OCI-LY3 (cell line): ENCODE measurements at regions not wholly inside any gene's neighbourhood (a gene's known extent, or its start where the extent isn't known, plus 50 kb on each side); places are given as distances from the start of the nearest gene placed in this dataset.

Source experiments
- EZH2phosphoT487 ChIP-seq: fragments of 200-600 bp; shearing (Covaris generic); IDR thresholded peaks from 2 replicates; pipeline ENCODE4 v1.6.1; 2018; ENCODE audit warnings: antibody characterized with exemption, mixed run types, low read depth
- TF ChIP-seq, protein P1 (sequence below): fragments of 200-600, 300-600 bp; sonication (generic); IDR thresholded peaks from 2 replicates; pipeline ENCODE4 v1.5.1; 2014; ENCODE audit warnings: antibody characterized with exemption, low read length, low read depth

DNA sequence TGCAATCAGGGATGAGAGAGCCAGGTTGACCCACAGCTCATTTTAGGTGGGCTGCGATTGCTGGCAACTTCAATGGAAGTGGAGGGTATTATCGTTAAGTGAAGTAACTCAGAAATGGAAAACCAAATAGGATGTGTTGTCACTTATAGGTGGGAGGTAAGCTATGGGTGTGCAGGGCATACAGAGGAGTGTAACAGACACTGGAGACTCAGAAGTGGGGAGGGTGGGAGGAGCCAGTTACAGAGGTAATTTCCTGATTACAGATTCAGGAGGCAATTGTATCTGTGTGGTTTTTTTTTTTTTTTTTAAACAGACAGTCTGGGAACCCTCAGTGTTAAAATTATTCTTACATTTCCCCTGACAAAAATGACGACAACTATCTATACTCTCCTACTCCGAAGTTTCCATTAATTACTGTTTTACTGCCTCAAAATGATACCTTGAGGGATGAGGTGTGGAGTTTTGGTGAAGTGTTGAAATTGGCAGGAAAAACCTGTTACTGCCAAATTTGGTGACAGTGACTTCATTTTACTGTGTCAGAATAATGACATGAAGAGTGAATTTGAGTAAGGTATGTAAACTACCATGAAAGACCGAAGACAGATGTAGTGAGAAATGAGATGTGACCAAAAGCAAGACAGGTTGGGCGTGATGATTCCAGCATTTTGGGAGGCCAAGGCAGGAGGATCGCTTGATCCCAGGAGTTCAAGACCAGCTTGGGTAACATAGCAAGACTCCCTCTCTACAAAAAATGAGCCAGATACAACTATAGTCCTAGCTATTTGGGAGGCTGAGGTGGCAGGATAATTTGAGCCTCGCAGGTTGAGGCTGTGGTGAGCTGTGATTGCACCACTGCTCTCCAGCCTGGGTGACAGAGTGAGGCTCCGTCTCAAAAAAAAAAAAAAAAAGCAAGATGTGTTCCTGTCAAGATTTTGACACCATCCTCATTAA lies 415.0 kb upstream of the AMELY start:
- TF ChIP-seq, protein P1, sequence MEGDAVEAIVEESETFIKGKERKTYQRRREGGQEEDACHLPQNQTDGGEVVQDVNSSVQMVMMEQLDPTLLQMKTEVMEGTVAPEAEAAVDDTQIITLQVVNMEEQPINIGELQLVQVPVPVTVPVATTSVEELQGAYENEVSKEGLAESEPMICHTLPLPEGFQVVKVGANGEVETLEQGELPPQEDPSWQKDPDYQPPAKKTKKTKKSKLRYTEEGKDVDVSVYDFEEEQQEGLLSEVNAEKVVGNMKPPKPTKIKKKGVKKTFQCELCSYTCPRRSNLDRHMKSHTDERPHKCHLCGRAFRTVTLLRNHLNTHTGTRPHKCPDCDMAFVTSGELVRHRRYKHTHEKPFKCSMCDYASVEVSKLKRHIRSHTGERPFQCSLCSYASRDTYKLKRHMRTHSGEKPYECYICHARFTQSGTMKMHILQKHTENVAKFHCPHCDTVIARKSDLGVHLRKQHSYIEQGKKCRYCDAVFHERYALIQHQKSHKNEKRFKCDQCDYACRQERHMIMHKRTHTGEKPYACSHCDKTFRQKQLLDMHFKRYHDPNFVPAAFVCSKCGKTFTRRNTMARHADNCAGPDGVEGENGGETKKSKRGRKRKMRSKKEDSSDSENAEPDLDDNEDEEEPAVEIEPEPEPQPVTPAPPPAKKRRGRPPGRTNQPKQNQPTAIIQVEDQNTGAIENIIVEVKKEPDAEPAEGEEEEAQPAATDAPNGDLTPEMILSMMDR: no peak
- no peak for TF ChIP-seq EZH2phosphoT487
